Breast epithelium (tissue), 3 donors: ENCODE measurements at regions not wholly inside any gene's neighbourhood (a gene's known extent, or its start where the extent isn't known, plus 50 kb on each side); places are given as distances from the start of the nearest gene placed in this dataset.

Experiments
- POLR2A ChIP-seq: fragments of 450-650 bp; IDR thresholded peaks from one replicate; pipeline ENCODE4 v1.6.1; 2016; ENCODE audit warnings: antibody characterized with exemption, mild to moderate bottlenecking, moderate library complexity
- TF ChIP-seq, protein P1 (sequence below), 3 donors: fragments of 450-650 bp; IDR thresholded peaks; one replicate each; pipeline ENCODE4 v1.5.1; 2016 to 2017; ENCODE audit warnings: antibody characterized with exemption in 3 of 3, mild to moderate bottlenecking in 3 of 3, moderate library complexity in 3 of 3

DNA sequence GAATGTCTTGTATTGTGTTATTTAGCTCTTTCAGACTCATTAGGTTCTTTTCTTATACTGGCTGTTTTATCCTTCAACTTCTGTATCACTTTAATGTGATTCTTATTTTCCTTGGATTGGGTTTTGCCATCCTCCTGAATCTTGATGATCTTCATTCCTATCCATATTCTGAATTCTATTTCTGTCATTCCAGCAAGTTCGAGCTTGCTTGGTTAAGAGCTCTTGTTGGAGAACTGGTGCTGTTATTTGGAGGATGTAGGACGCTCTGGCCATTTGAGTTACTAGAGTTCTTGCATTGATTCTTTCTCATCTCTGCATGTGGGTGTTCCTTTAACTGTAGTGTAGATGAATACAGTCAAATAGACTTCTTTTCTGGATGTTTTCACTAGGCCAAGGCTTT, 142.3 kb upstream of the SLC38A2 start:
- TF ChIP-seq, protein P1, sequence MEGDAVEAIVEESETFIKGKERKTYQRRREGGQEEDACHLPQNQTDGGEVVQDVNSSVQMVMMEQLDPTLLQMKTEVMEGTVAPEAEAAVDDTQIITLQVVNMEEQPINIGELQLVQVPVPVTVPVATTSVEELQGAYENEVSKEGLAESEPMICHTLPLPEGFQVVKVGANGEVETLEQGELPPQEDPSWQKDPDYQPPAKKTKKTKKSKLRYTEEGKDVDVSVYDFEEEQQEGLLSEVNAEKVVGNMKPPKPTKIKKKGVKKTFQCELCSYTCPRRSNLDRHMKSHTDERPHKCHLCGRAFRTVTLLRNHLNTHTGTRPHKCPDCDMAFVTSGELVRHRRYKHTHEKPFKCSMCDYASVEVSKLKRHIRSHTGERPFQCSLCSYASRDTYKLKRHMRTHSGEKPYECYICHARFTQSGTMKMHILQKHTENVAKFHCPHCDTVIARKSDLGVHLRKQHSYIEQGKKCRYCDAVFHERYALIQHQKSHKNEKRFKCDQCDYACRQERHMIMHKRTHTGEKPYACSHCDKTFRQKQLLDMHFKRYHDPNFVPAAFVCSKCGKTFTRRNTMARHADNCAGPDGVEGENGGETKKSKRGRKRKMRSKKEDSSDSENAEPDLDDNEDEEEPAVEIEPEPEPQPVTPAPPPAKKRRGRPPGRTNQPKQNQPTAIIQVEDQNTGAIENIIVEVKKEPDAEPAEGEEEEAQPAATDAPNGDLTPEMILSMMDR (IDR thresholded peaks at IDR 0.05), result no peak
- TF ChIP-seq POLR2A, result no peak
